NCI-H2196 treated with DMSO at 0.1 percent for 48 hours (cell line): ENCODE measurements at regions not wholly inside any gene's neighbourhood (a gene's known extent, or its start where the extent isn't known, plus 50 kb on each side); places are given as distances from the start of the nearest gene placed in this dataset.

ENCODE experiments used
- DNase-seq: peaks from one replicate; lab custom pipeline; 2025; ENCODE audit not compliant: unreplicated experiment; lab: John Stamatoyannopoulos, UW

GRCh38 chr14:22458737-22459136 is 130.3 kb downstream of the DAD1 start:
- no peak for DNase-seq

GRCh38 chr14:22456998-22457594 is 131.9 kb downstream of the DAD1 start:
- DNase-seq = no peak

GRCh38 chr14:22456421-22456820 is 132.6 kb downstream of the DAD1 start:
- no peak for DNase-seq

GRCh38 chr14:22452330-22452729 is 136.7 kb downstream of the DAD1 start:
- DNase-seq = no peak

GRCh38 chr14:22450266-22450665 is 138.8 kb downstream of the DAD1 start:
- no peak for DNase-seq

GRCh38 chr14:22449600-22449905 is 139.5 kb downstream of the DAD1 start:
- no peak for DNase-seq

GRCh38 chr14:22448905-22449599 is 140.0 kb downstream of the DAD1 start:
- no peak for DNase-seq

GRCh38 chr14:22448035-22448904 is 140.8 kb downstream of the DAD1 start:
- DNase-seq = no peak

GRCh38 chr14:22438742-22439141 is 150.3 kb downstream of the DAD1 start:
- no peak for DNase-seq

- no peak for DNase-seq
These were observed 154.0 kb downstream of the DAD1 start for GRCh38 chr14:22434901-22435550.

GRCh38 chr14:22434030-22434429 is 155.0 kb downstream of the DAD1 start:
- no peak for DNase-seq

GRCh38 chr14:22433069-22433468 is 156.0 kb downstream of the DAD1 start:
- no peak for DNase-seq

- peak; percentile 17 for DNase-seq
These were observed 156.6 kb downstream of the DAD1 start for GRCh38 chr14:22432348-22432976.

- DNase-seq = no peak
These were observed 159.3 kb downstream of the DAD1 start for GRCh38 chr14:22429546-22430294.

- DNase-seq = no peak
These were observed 160.2 kb downstream of the DAD1 start for GRCh38 chr14:22428700-22429291.

- no peak for DNase-seq
These were observed 161.2 kb downstream of the DAD1 start for GRCh38 chr14:22427771-22428231.

GRCh38 chr14:22426711-22427110 is 162.3 kb downstream of the DAD1 start:
- DNase-seq = no peak

- DNase-seq = no peak
These were observed 165.1 kb downstream of the DAD1 start for GRCh38 chr14:22423958-22424357.

GRCh38 chr14:22422238-22422637 is 166.8 kb downstream of the DAD1 start:
- DNase-seq = no peak

- DNase-seq = no peak
These were observed 168.3 kb downstream of the DAD1 start for GRCh38 chr14:22420598-22421186.
